ENCODE measurements at regions not wholly inside any gene's neighbourhood (a gene's known extent, or its start where the extent isn't known, plus 50 kb on each side); places are given as distances from the start of the nearest gene placed in this dataset.

- ChIA-PET CTCF (no interaction called here), POLR2A (no interaction called here)
- no peak for DNase-seq (ENCODE audit: low read depth, low spot score)
- Histone ChIP-seq H2AFZ (ENCODE audit: low read depth, low read length) (no peak overlapping the region), H3K9me3 (replicated peaks; ENCODE audit: control insufficient read depth, insufficient read depth, low read length) (no peaks in the 10 kb centered on the region), H3K4me1 (ENCODE audit: control insufficient read depth, extremely low read depth, insufficient read depth, low read length) (peaks cover 22% of the 10 kb centered on the region), H3K9ac (replicated peaks; ENCODE audit: extremely low read depth, insufficient read depth, low read length) (no peak overlapping the region), H3K4me2 (ENCODE audit: insufficient read depth, low read length) (no peak overlapping the region), H3K27me3 (ENCODE audit: control insufficient read depth in 2 of 2, insufficient read depth in 2 of 2, low read length in 2 of 2) (no peaks in the 10 kb centered on the region), H3K36me3 (ENCODE audit: control insufficient read depth in 2 of 2, extremely low read depth in 1 of 2, insufficient read depth in 2 of 2, low read length in 2 of 2) (no peaks in the 10 kb centered on the region), H3K27ac (ENCODE audit: insufficient read depth, low read depth, low read length) (no peak overlapping the region), H3K4me3 (replicated peaks in 1 of 3; ENCODE audit: insufficient read depth in 1 of 3, low read depth in 1 of 3, low read length in 3 of 3) (no peak overlapping the region), H3K79me2 (ENCODE audit: control insufficient read depth, insufficient read depth, low read length) (no peaks in the 10 kb centered on the region), H4K20me1 (replicated peaks; ENCODE audit: control insufficient read depth, extremely low read depth, insufficient read depth, low read length) (no peaks in the 10 kb centered on the region), H3K9me1 (replicated peaks; ENCODE audit: control insufficient read depth, extremely low read depth, insufficient read depth, low read length) (no peaks in the 10 kb centered on the region)
- BruUV-seq (replicated peaks), result no TSS peak
- FAIRE-seq, result no peak
- dilution Hi-C loops (cut with MboI; ENCODE audit: extremely low pct_ligation_motif_present, low sequenced_read_pairs) (no loop called here), intact Hi-C loops (cut with micrococcal nuclease) (no loop called here)
- no peak for TF ChIP-seq GATA2 (IDR thresholded peaks at IDR 0.05; ENCODE audit: insufficient read depth, insufficient read length, low read depth, low read length)
- TF ChIP-seq JUN (IDR thresholded peaks at IDR 0.05; ENCODE audit: borderline replicate concordance, insufficient read depth, insufficient read length, low read depth), result no peak
- no peak for TF ChIP-seq POLR2AphosphoS5 (IDR thresholded peaks at IDR 0.05; ENCODE audit: insufficient read depth, low read depth, low read length)
- no peak for TF ChIP-seq POLR2A (IDR thresholded peaks at IDR 0.05; ENCODE audit: low read depth, low read length)
- TF ChIP-seq CTCF (IDR thresholded peaks at IDR 0.05; ENCODE audit: extremely low read depth in 1 of 2, insufficient read depth in 1 of 2, low read depth in 1 of 2, low read length in 2 of 2), result no peak
- TF ChIP-seq EZH2 (IDR thresholded peaks at IDR 0.05; ENCODE audit: borderline replicate concordance, low read depth, low read length, severe bottlenecking), result no peak
- no peak for TF ChIP-seq FOS (IDR thresholded peaks at IDR 0.05; ENCODE audit: borderline replicate concordance, insufficient read depth, low read length)
- TF ChIP-seq, protein P1, sequence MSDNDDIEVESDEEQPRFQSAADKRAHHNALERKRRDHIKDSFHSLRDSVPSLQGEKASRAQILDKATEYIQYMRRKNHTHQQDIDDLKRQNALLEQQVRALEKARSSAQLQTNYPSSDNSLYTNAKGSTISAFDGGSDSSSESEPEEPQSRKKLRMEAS (IDR thresholded peaks at IDR 0.05; ENCODE audit: insufficient read depth, insufficient read length), result no peak
- TF ChIP-seq MYC (IDR thresholded peaks at IDR 0.05; ENCODE audit: low read depth, low read length), result no peak
Measured at GRCh38 chr2:142827170-142827569, 50.3 kb upstream of the KYNU start.

Measured in endothelial cell of umbilical vein (primary cell).